ENCODE measurements at regions not wholly inside any gene's neighbourhood (a gene's known extent, or its start where the extent isn't known, plus 50 kb on each side); places are given as distances from the start of the nearest gene placed in this dataset.

- TF ChIP-seq CTCF (IDR thresholded peaks at IDR 0.05; ENCODE audit: poor library complexity) (no peak), EZH2 (IDR thresholded peaks at IDR 0.05; ENCODE audit: borderline replicate concordance) (no peak), EZH2phosphoT487 (IDR thresholded peaks at IDR 0.05; ENCODE audit: low read depth, severe bottlenecking, unreplicated experiment) (no peak)
Observed at GRCh38 chr5:67612961-67613360, 416.4 kb upstream of the CD180 start.

All from hepatocyte (in vitro differentiated cells).